Testis (tissue), 2 donors: ENCODE measurements at regions not wholly inside any gene's neighbourhood (a gene's known extent, or its start where the extent isn't known, plus 50 kb on each side); places are given as distances from the start of the nearest gene placed in this dataset.

ENCODE experiments used
- DNase-seq: peaks from one replicate; pipeline ENCODE4 v3.0.0-alpha.2; 2019
- H3K27ac ChIP-seq, 2 donors: fragments of 200-600 bp; sonication (generic); one replicate each; pipeline ENCODE4 v1.5.1; 2019
- H3K27me3 ChIP-seq: fragments of 200-600 bp; sonication (generic); one replicate; pipeline ENCODE4 v1.5.1; 2019
- H3K36me3 ChIP-seq: fragments of 200-600 bp; sonication (generic); one replicate; pipeline ENCODE4 v1.5.1; 2017; ENCODE audit warnings: low read depth; ENCODE audit errors: missing control alignments
- H3K4me1 ChIP-seq: fragments of 200-600 bp; sonication (generic); one replicate; pipeline ENCODE4 v1.5.1; 2019
- H3K4me3 ChIP-seq, 2 donors: fragments of 200-600 bp; sonication (generic); one replicate each; pipeline ENCODE4 v1.5.1; 2017 to 2019
- H3K9me3 ChIP-seq: fragments of 200-600 bp; sonication (generic); one replicate; pipeline ENCODE4 v1.5.1; 2017
- CTCF ChIP-seq, 3 experiments: fragments of 450-650 bp in 2 of 3; fragments of 200-600 bp in 1 of 3; sonication (generic) in 1 of 3; IDR thresholded peaks; one replicate each; pipeline ENCODE4 v1.5.1; 2016 to 2019; ENCODE audit warnings: antibody characterized with exemption in 3 of 3, mild to moderate bottlenecking in 2 of 3, moderate library complexity in 1 of 3
- POLR2A ChIP-seq: fragments of 450-650 bp; IDR thresholded peaks from one replicate; pipeline ENCODE4 v1.6.1; 2017; ENCODE audit warnings: antibody characterized with exemption, mild to moderate bottlenecking, moderate library complexity
- WGBS, 2 donors: methylation state at CpG; one replicate each; pipeline ENCODE4 v1.1.5; 2018; 5-methylcytosine and 5-hydroxymethylcytosine counted together
- intact Hi-C: fragments of 100-400 bp; cut with DNase I; formaldehyde crosslinking; loops from one replicate; pipeline ENCODE4 v1.15.1; 2023; ENCODE audit warnings: low total_unique reads

- no peak for DNase-seq
- intact Hi-C loops: no loop called here
Observed at GRCh38 chr19:46958532-46958931, 61.1 kb upstream of the NPAS1 start.

GRCh38 chr19:46959894-46960556 is 59.6 kb upstream of the NPAS1 start:
- Histone ChIP-seq H3K36me3 (no peaks in the 10 kb centered on the region), H3K9me3 (no peaks in the 10 kb centered on the region), H3K27me3 (no peaks in the 10 kb centered on the region), H3K27ac (no peak overlapping the region), H3K4me1 (peaks cover 6% of the 10 kb centered on the region), H3K4me3 (no peak overlapping the region)
- 90 to 94% methylated on average over 5 of the region's 5 CpGs for WGBS, 2 donors
- TF ChIP-seq POLR2A: no peak
- no peak for TF ChIP-seq CTCF (IDR thresholded peaks at IDR 0.05)
- no peak for DNase-seq
- intact Hi-C loops: no loop called here

More at GRCh38 chr19:46958532-46958931, 61.1 kb upstream of the NPAS1 start:
- H3K27ac ChIP-seq: no peak overlapping the region
- H3K4me3 ChIP-seq: no peak overlapping the region
- no peak for TF ChIP-seq POLR2A
- no peak for TF ChIP-seq CTCF (IDR thresholded peaks at IDR 0.05)
- H3K27me3 ChIP-seq: no peaks in the 10 kb centered on the region
- H3K36me3 ChIP-seq: no peaks in the 10 kb centered on the region
- WGBS, 2 donors: 48 to 55% methylated on average over 6 of the region's 6 CpGs
- peaks cover 12% of the 10 kb centered on the region for H3K4me1 ChIP-seq
- H3K9me3 ChIP-seq: no peaks in the 10 kb centered on the region

GRCh38 chr19:46962030-46962570 is 57.5 kb upstream of the NPAS1 start:
- Histone ChIP-seq H3K27me3 (no peaks in the 10 kb centered on the region), H3K9me3 (no peaks in the 10 kb centered on the region), H3K4me3 (no peak overlapping the region), H3K27ac (no peak overlapping the region), H3K36me3 (no peaks in the 10 kb centered on the region), H3K4me1 (no peaks in the 10 kb centered on the region)
- no peak for DNase-seq
- intact Hi-C loops: no loop called here
- TF ChIP-seq CTCF (IDR thresholded peaks at IDR 0.05) (no peak), POLR2A (no peak)
- whole genome bisulfite sequencing, 2 donors: 78 to 94% methylated on average over 2 of the region's 2 CpGs

GRCh38 chr19:46963093-46963734 is 56.4 kb upstream of the NPAS1 start:
- no peak for TF ChIP-seq POLR2A
- no peak for TF ChIP-seq CTCF (IDR thresholded peaks at IDR 0.05)
- 70 to 76% methylated on average over 7 of the region's 7 CpGs for WGBS, 2 donors
- H3K27ac ChIP-seq: no peak overlapping the region

More at GRCh38 chr19:46963093-46963734, 56.4 kb upstream of the NPAS1 start:
- Histone ChIP-seq H3K36me3 (no peaks in the 10 kb centered on the region), H3K4me3 (no peak overlapping the region), H3K27me3 (no peaks in the 10 kb centered on the region), H3K9me3 (no peaks in the 10 kb centered on the region), H3K4me1 (no peaks in the 10 kb centered on the region)
- intact Hi-C loops: no loop called here
- DNase-seq: no peak
